DMS153 treated with DMSO at 0.1 percent for 48 hours (cell line): ENCODE measurements at regions not wholly inside any gene's neighbourhood (a gene's known extent, or its start where the extent isn't known, plus 50 kb on each side); places are given as distances from the start of the nearest gene placed in this dataset.

Experiments
- DNase-seq: peaks from one replicate; lab custom pipeline; 2025; ENCODE audit not compliant: unreplicated experiment; lab: John Stamatoyannopoulos, UW

DNA sequence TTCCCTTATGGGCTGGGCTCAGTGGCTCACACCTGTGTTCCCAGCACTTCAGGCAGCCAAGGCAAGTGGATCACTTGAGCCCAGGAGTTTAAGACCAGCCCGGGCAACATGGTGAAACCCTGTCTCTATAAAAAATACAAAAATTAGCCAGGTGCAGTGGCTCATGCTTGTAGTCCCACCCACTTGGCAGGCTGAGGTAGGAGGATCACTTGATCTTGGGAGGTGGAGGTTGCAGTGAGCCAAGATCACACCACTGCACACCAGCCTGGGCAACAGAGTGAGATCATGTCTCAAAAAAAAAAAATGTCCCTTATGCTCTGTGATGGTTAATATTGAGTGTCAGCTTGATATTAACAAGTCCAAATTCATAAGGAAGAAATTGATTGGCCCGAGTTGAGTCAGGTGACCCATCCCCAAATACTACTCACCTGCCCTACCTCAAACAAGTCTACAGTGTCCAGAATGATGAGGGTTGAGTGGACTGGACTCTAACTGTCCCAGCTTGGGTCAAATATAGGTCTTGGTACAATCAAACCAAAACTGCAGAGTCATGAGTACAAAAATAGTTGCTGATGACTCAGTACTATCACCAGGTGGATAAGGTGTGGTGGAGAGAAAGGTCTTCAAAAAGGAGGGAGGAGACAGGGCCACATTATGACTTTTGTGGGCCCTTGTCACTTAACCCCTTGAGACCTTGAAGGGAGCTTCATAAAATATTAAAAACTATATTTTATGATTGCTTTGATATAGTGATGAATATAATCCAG lies 161.0 kb downstream of the ZNF326 start:
- no peak for DNase-seq

DNA sequence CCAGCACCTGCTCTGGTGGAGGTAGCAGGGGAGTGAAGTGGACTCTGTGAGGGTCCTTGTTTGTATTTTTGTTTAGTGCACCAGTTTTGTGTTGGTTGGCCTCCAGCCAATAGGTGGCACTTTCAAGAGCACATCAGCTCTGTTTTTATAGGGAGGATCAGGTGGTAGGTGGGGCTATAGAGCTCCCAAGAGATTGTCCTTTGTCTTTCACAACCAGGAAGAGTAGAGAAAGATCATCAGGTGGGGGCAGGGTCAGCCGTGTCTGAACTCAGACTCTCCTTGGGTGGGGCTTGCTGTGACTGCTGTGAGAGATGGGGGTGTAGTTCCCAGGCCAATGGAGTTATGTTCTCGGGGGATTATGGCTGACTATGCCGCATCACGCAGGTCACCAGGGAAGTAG lies 159.8 kb downstream of the ZNF326 start:
- no peak for DNase-seq

DNA sequence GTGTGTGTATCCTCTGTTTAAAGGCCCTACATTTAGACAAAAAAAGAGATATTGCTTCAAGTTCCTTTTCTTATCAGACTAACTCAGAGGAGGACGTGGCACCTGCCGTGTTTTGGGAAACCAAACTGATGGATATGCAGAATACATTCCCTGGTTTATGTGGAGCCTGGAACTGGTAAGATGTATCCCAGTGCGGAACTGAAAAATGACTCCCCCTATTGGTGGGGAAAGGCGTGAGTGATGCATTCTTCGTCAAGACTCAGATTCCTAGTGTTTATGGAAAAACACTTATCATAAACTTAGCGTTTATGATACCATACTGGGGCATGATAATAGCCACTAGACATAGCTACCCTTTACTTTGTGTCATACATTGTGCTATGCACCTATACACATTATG lies 154.2 kb downstream of the ZNF326 start:
- no peak for DNase-seq

DNA sequence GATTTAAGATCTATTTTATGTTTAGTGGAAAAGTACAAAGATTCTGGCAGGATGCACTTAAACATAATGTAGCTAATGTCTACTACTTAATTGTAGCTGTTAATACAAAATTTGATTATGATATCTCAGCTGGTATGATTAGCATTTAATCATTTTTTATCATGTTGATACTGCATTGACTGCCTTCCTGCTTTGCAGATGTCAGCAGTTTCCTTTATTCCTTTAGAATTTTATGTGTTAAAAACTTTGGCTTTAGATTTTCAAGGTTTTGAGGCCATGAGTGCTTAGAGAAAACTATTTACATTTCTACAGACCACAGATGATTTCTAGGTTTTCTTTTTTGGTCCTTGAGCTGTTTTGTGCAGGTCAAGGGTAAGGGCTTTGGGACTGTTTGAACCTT lies 152.2 kb downstream of the ZNF326 start:
- DNase-seq: no peak

DNA sequence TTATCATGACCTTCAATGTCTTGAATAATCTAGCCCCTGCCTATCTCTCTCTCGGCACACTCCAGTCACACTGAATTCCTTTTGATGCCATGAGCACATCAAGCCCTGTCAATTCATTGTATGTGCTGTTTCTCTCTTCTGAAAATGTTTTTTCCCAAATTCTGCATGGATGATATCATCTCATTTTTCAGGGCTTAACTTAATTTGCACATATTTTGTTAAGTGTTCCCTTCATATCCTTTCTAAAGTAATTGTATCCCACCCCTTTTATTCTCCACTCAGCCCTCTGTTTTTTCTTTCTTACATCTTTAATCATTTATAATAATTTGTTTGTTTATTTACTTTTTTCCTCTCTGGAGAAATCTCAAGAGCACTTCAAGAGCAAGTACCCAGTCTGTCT lies 149.9 kb downstream of the ZNF326 start:
- no peak for DNase-seq

DNA sequence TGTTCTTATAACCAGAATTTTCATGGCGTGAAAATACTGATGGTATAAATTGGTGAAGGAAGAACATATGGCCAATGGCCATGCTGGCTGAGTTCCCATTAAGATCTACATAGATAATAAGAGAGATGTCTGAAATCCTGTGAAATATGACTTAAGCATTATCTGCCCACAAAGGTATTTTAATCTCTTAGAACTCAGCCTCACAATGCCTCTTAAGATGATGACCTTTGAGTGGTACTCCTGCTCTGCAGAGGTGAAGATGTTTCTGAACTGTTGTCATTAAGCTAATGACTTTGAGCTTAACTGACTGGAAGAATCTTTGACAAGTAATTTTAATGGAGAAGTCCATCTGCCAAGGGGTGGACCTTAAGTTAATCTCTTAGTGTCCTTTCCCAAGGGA lies 148.7 kb downstream of the ZNF326 start:
- DNase-seq: no peak

DNA sequence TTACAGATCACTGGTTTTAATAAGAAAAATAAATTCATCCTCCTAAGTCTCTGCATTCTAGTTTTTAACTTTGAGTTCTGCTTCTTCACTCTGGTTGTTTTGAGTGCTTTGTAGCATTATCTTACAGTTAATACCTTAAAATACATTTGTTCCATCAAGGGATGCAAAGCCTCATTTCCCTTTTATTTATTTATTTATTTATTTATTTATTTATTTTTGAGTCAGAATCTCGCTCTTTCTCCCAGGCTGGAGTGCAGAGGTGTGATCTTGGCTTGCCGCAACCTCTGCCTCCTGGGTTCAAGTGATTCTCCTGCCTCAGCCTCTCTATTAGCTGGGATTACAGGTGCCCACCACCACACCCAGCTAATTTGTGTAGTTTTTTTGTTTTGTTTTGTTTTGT lies 147.8 kb downstream of the ZNF326 start:
- no peak for DNase-seq

DNA sequence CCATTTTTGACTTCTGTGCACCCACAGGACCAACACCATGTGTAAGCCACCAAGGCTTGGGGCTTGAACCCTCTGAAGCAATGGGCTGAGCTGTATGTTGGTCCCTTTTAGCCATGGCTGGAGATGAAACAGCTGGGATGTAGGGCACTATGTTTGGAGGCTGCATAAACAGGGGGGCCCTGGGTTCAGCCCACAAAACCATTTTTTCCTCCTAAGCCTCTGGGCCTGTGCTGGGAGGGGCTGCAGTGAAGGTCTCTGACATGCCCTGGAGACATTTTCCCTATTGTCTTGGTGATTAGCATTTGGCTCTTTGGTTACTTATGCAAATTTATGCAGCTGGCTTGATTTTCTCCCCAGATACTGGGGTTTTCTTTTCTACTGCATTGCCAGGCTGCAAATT lies 144.9 kb downstream of the ZNF326 start:
- DNase-seq: no peak

DNA sequence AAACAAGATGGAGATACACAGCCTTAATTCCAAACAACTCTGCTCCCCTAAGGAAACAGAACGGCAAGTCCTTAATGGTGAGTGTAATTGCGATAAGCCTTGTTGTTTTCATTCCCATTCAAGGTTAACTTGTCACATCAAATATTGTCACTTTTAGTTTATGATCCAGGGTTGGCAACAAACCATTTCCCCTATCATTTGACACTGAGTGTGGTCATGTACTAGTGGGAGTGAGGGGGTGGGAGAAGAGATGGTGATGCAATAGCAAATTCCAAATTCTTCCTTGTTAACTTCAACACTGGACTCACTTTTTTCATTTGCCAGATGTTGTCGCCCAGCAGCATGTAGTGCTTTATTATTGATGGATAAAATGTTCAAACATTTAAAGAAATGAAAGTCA lies 140.4 kb downstream of the ZNF326 start:
- no peak for DNase-seq

DNA sequence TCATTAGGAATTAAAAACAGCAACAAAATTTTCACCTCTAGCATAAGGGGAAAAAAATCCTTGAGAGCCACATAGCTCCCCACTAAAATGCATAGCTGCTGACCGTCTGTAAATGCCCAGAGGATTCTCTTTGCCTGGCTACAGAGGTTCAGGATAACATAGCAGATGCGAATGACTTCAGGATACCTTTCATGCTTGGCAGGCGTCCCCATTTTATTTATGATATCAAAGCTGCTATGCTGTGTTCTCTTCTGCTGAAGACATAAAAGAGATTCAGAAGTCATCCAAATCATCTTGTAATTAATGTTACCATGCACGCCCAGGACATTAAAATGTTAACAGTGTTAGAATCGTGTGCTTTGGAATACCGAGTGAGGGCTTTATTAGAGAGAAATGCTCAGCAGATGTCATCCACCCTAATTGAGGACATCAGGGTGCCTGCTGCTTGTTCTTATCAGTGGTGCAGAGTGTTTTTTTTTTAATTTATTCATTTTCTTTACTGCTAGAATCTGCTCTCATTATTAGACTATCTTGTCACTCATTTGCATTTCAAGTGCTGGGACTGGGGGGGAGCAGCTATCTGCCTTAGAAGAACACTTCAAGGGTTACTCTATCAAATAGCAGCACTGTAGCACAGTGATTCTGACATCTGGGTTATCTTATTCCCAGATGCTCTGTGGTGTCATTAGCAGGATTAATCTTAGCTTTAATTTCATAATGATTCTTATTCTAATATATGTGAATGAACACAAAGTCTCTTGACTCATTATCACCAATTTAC lies 139.5 kb downstream of the ZNF326 start:
- DNase-seq: no peak

DNA sequence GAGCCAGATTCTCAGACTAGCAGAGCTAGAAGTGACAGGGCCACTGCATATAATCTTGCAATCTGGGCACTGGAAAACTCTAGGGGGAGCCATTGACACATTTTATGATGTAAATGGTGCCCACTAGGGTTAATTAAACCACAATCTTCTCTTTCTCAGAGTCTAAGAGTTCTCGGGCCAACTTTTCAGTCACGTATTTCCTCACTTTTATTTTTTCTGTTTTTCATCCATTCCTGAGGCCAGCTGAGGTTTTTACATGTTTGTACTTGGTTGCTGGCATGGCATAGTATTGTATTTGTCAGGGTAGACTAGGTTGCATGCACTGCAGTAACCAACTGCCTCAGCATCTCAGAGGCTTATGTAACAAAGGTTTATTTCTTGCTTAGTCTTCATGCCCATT lies 138.2 kb downstream of the ZNF326 start:
- DNase-seq: peak; percentile 26

DNA sequence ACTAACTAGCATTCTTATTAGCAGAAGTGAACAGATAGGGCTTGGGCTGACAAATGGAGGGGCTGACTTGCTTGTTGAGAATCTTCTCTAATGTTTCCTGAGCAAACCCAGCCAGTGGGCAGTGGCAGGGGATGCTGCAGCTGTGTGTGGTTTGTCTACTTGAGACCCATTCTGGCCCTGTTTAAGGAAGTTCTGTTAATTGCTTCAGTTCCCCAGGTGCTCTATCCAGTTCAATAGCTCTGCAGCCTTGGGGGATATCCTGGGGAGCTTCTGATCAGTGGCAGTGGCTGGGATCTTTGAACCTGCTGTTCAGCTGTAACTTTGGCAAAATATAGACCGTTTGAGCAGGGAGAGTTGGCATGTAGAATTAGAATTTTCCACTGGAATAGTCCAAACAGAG lies 137.4 kb downstream of the ZNF326 start:
- DNase-seq: no peak

DNA sequence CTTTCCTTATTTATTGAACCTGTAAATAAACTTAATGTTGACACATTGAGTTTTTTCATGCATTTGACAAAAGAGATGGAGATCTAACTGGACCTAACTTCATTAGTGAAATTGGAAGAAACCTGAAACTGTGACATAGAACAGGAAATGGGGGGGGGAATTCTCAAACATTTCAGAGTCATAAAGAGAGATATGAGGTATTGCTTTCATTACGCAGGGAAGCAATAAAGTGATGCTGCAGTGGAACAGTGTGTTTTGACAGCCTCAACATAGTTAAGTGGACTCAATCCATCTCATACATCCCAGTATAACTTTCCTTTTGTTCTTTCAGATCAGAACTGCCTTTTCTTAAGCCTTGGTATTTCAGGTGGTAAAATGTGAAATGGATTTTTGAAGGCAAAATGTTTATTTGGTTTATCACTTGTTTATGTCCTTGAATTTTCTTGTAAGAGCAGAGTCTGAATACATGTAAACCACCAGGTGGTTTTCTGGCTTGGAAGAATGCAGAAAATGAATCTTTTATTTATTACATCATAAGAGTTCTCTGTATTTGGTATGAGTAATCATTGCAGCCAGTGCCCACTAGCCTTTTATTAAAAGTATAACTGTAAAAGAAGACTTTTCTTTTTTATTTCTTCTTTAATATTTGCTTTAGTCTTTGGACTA lies 132.5 kb downstream of the ZNF326 start:
- DNase-seq: no peak

DNA sequence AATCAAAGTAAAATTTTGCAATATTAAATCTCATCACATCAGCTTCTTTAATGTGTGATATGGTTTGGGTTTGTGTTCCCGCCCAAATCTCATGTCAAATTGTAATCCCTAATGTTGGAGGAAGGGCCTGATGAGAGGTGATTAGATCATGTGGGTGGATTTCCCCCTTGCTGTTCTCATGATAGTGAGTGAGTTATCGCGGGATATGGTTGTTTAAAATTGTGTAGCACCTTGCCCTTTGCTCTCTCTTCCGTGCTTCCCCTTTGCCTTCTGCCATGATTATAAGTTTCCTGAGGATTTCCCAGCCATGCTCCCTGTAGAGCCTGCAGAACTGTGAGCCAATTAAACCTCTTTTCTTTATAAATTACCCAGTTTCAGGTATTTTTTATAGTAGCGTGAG lies 131.9 kb downstream of the ZNF326 start:
- DNase-seq: no peak

DNA sequence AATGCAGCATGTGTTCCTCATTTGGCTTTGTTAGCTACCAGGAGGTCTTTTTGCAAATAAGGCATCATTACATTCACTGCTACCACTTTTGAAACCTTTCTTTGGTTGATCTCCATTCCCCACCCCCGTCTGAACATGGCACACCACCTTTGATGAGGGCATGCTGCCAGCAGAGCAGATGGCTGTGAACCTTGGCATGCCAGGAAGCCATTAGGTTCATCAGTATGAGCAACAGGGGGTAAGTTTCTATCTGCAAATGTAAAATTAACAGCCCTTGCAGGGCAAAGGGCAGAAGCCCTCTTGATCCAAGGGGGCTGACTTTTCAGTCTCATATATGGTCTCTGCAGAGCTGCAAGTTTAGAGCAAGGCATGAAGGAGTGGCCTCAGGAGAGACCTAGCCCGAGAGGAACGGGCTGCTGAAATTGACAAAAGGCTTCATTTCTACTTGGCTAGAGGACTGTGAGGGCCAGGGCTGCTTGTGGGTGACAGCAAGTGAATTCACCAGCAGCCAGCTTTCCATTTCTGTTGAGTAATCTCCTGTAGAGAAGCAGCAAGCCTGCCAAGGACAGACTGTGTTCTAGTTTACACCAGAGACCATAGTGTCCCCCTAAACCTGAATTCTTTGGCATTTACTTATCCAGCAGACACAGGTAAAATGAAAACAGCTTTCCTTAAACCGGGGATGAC lies 127.9 kb downstream of the ZNF326 start:
- DNase-seq: no peak

DNA sequence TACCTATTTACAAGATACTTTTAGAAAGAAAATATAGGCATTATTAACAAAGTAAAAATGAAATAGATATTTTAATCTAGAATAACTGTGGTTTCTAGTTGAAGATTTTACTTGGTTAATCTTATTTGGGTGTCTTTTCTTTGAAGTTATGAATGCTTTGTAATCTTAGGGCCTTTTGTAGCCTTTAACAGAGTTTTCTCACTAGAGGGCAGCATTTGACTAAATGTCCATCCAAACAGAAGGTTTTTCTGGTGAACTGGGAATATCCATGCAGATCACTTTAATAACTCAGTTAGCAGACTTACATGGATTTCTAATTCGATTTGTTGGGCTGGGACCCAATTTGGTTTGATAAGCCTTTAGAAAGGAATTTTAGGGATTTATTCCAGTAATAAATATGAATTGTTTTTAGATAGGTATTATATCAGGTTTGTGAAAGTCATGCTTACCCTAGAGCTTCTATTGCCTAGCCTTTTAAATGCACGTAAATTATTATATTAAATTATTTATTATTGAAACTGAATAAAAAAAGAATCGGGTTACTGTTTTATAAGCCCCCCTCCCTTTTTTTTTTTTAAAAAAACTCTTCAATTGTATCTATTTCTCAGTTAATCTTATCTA lies 119.7 kb downstream of the ZNF326 start:
- DNase-seq: peak; percentile 59

DNA sequence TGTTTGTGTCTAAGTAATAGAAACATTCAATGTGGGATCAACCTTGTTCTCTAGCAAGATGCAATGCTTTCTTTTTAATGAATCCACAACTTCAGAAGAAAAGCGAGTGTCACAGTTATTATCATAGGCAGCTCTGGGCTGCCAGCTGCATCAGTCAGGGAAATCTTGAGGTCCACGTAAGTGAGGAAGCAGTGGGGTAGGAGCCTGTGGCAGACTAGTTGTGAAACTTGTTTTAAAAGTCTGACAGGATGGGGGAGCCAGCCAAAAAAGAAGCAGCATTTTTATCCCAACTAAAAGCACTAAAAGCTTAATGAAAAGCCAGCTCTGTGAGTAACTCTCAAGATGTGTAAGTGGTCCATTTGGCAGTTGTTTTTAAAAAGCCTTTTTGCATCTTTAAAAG lies 113.1 kb downstream of the ZNF326 start:
- no peak for DNase-seq

DNA sequence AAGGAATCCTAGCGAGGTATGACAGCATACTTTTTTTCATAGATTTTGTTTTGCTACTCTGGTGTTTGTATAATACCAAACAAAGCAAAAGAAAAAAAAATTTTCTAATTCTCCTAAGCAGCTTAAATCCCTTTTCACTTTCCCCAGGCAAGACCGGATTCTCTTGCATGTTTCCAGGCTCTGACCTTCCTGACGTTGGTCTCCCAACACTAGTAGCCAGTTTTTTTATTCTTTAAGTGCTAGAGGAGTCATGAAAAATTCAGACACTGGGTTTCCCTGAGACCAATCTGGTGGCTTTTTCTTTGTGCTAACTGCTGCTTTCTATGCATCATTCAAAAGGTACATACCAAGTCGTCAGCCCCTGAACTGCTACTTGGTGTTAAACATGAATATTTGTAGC lies 111.4 kb downstream of the ZNF326 start:
- no peak for DNase-seq

DNA sequence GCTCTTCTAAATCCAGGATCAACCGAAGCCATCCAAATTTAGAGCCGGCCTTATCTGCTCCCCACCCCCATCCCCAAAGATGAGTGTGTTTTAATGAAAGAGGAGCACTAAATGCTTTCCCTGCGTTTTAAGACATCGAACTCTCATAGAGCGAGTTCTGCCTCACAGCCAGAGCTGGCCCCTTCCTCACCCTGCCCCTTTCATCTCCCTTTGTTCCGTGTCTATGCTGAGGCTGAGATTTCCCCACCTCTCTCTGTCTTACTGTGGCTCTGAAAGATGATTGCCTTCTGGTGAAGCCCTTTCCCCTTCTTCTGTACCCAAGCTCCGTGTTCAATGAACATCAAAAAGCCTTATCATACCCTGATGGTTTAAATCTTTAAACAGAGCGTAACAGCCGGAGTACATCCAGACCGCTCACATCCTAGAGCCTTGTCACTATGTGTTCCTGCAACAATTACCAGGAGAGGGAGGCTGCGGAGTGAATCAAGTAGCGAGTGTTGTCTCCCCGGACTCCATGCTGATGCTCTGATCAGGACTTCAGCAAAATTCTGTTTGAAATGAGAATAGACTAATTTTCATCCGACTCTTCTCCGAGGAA lies 110.1 kb downstream of the ZNF326 start:
- DNase-seq: no peak

DNA sequence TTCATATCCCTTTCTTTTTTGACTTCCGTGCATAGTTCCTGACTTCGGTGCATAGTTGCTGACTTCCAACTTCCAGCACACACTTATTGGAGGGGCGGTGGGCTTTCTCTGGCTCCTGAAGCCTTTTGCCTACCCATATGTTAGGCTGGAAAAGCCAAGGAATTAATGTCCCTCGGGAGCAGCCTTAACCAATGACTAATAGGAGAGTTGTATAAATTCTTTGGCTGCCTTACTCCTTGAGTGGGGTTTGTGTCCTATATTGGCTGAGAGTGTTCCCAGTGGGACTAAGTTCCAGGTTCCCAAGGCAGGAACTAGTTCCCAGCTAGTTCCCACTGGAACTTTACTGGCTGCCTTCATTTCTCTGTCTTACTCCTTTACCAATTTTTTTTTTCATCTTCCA lies 105.7 kb downstream of the ZNF326 start:
- no peak for DNase-seq

DNA sequence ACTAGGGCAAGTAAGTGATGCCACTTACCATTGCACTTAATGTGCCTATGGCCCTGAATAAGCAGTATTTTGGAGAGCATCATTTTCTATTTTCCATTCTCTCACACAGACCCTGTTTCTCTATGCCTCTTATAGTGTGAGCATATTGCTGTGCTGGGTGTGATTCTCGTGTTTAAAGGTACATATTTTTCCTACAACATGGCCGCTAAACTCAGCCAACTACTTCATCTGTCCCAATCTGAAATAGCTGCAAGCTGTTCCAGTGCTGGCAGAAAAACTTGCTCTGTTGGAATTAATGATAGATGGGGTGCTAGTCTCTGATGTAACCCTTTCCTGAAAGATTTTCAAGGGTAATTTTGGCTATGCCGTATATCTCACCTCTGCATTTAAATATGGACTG lies 97.5 kb downstream of the ZNF326 start:
- no peak for DNase-seq
